Liver (tissue), 8 donors: ENCODE measurements at regions not wholly inside any gene's neighbourhood (a gene's known extent, or its start where the extent isn't known, plus 50 kb on each side); places are given as distances from the start of the nearest gene placed in this dataset.

Experiments used
- DNase-seq: peaks from one replicate; pipeline ENCODE4 v3.0.0-alpha.2; 2017; ENCODE audit warnings: low spot score
- H3K27ac ChIP-seq, 2 donors: one replicate each; pipeline ENCODE4 v1.7.0; 2013; ENCODE audit warnings: inconsistent platforms in 2 of 2, low read length in 2 of 2, control low read depth in 1 of 2, low read depth in 1 of 2, mild to moderate bottlenecking in 1 of 2
- H3K27me3 ChIP-seq, 4 donors: one replicate each; pipeline versions ENCODE4 v1.6.1 to v1.7.0; 2013; ENCODE audit warnings: low read length in 3 of 4, inconsistent platforms in 1 of 4, mild to moderate bottlenecking in 1 of 4, moderate library complexity in 1 of 4; ENCODE audit not compliant: control insufficient read depth in 4 of 4, insufficient read depth in 4 of 4
- H3K36me3 ChIP-seq, 4 donors: one replicate each; pipeline versions ENCODE4 v1.6.1 to v1.7.0; 2013; ENCODE audit warnings: low read length in 3 of 4, mild to moderate bottlenecking in 3 of 4, low read depth in 1 of 4, moderate library complexity in 1 of 4; ENCODE audit not compliant: control insufficient read depth in 4 of 4, insufficient read depth in 3 of 4
- H3K4me1 ChIP-seq, 4 donors: one replicate each; pipeline versions ENCODE4 v1.6.1 to v1.7.0; 2013; ENCODE audit warnings: low read length in 3 of 4, mild to moderate bottlenecking in 3 of 4, moderate library complexity in 1 of 4; ENCODE audit not compliant: control insufficient read depth in 4 of 4, insufficient read depth in 4 of 4
- H3K4me3 ChIP-seq, 3 donors: one replicate each; pipeline versions ENCODE4 v1.6.1 to v1.7.0; 2013; ENCODE audit warnings: low read length in 3 of 3, control low read depth in 1 of 3, low read depth in 1 of 3, mild to moderate bottlenecking in 1 of 3
- H3K9ac ChIP-seq, 2 donors: one replicate each; pipeline ENCODE4 v1.7.0; 2013; ENCODE audit warnings: low read length in 2 of 2, mild to moderate bottlenecking in 2 of 2, moderate library complexity in 2 of 2, control low read depth in 1 of 2, low read depth in 1 of 2
- H3K9me3 ChIP-seq, 4 donors: one replicate each; pipeline versions ENCODE4 v1.6.1 to v1.7.0; 2013; ENCODE audit warnings: low read length in 3 of 4; ENCODE audit not compliant: control insufficient read depth in 4 of 4
- EGR1 ChIP-seq, 2 donors: IDR thresholded peaks; 2 replicates each; pipeline ENCODE4 v1.6.1; 2016 to 2018; ENCODE audit warnings: antibody characterized with exemption in 2 of 2, low read depth in 2 of 2
- FOXA1 ChIP-seq: IDR thresholded peaks from 2 replicates; pipeline ENCODE4 v1.6.1; 2016; ENCODE audit warnings: antibody characterized with exemption
- FOXA2 ChIP-seq: IDR thresholded peaks from 2 replicates; pipeline ENCODE4 v1.6.1; 2016; ENCODE audit warnings: antibody characterized with exemption
- GABPA ChIP-seq, 2 donors: IDR thresholded peaks in 1 of 2; conservative IDR thresholded peaks in 1 of 2; 2 replicates each; pipeline ENCODE4 v1.6.1; 2016; ENCODE audit warnings: antibody characterized with exemption in 2 of 2, mild to moderate bottlenecking in 1 of 2, moderate library complexity in 1 of 2
- HNF4A ChIP-seq, 2 donors: conservative IDR thresholded peaks; 2 replicates each; pipeline ENCODE4 v1.6.1; 2016; ENCODE audit warnings: antibody characterized with exemption in 2 of 2, mild to moderate bottlenecking in 2 of 2
- HNF4G ChIP-seq: IDR thresholded peaks from 2 replicates; pipeline ENCODE4 v1.6.1; 2016; ENCODE audit warnings: antibody characterized with exemption
- JUND ChIP-seq, 2 donors: IDR thresholded peaks; 2 replicates each; pipeline ENCODE4 v1.6.1; 2016; ENCODE audit warnings: antibody characterized with exemption in 2 of 2
- NR2F2 ChIP-seq: IDR thresholded peaks from 2 replicates; pipeline ENCODE4 v1.6.1; 2016; ENCODE audit warnings: antibody characterized with exemption
- RAD21 ChIP-seq, 2 donors: IDR thresholded peaks; 2 replicates each; pipeline ENCODE4 v1.6.1; 2016; ENCODE audit warnings: antibody characterized with exemption in 2 of 2, mild to moderate bottlenecking in 2 of 2
- RXRA ChIP-seq, 2 donors: IDR thresholded peaks; 2 replicates each; pipeline ENCODE4 v1.6.1; 2017 to 2018; ENCODE audit warnings: antibody characterized with exemption in 2 of 2, mild to moderate bottlenecking in 1 of 2
- SP1 ChIP-seq: IDR thresholded peaks from 2 replicates; pipeline ENCODE4 v1.6.1; 2018; ENCODE audit warnings: antibody characterized with exemption, mild to moderate bottlenecking
- TAF1 ChIP-seq: conservative IDR thresholded peaks from 2 replicates; pipeline ENCODE4 v1.6.1; 2016; ENCODE audit warnings: antibody characterized with exemption, mild to moderate bottlenecking
- YY1 ChIP-seq: IDR thresholded peaks from 2 replicates; pipeline ENCODE4 v1.6.1; 2016; ENCODE audit warnings: antibody characterized with exemption, mild to moderate bottlenecking
- WGBS: extraction: QIAGEN DNeasy Blood & Tissue Kit; methylation state at CpG from one replicate; pipeline ENCODE4 v1.1.7; 2013; 5-methylcytosine and 5-hydroxymethylcytosine counted together
- TF ChIP-seq, protein P1 (sequence below): IDR thresholded peaks from 2 replicates; pipeline ENCODE4 v1.6.1; 2016; ENCODE audit warnings: antibody characterized with exemption
- TF ChIP-seq, protein P2 (sequence below): IDR thresholded peaks from 2 replicates; pipeline ENCODE4 v1.6.1; 2016; ENCODE audit warnings: antibody characterized with exemption, mild to moderate bottlenecking
- TF ChIP-seq, protein P3 (sequence below): fragments of 150-350 bp; IDR thresholded peaks from 2 replicates; pipeline ENCODE4 v1.5.1; 2017; ENCODE audit warnings: improper control_type of control experiment, low read depth, low read length; ENCODE audit not compliant: missing input control
- TF ChIP-seq, protein P4 (sequence below): IDR thresholded peaks from 2 replicates; pipeline ENCODE4 v1.6.1; 2016; ENCODE audit warnings: antibody characterized with exemption
- TF ChIP-seq, protein P5 (sequence below): IDR thresholded peaks from 2 replicates; pipeline ENCODE4 v1.6.1; 2016; ENCODE audit warnings: antibody characterized with exemption
- donor health status: healthy.
- donor health status: healthy.
- donor health status: healthy.
- donor health status: healthy.
- donor health status: healthy.

DNA sequence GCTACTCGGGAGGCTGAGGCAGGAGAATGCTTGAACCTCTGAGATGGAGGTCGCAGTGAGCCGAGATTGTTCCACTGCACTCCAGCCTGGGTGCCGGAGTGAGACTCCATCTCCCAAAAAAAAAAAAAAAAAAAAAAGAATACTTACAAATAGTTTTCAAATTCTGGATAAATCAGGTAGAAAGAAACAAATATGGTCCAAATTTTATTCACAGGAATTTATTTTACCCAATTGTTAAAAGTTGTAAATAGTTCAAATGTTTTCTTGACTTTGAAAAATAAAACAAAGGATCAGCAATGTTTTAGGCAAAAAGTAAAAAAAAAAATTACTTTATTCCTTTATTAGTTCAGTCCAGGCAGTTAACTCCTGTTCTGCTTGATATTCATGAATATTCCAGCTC lies 172.9 kb upstream of the NAMPT start:
- H3K9me3 ChIP-seq: no peaks in the 10 kb centered on the region
- WGBS: 95% methylated on average over 4 of the region's 4 CpGs
- no peak overlapping the region for H3K27ac ChIP-seq
- H3K4me1 ChIP-seq: peaks cover 8 to 19% (median 14%) of the 10 kb centered on the region in 4 donors
- no peak for DNase-seq
- H3K9ac ChIP-seq: no peak overlapping the region
- TF ChIP-seq HNF4A (conservative IDR thresholded peaks at IDR 0.05): no peak
- no peak overlapping the region for H3K4me3 ChIP-seq
- no peaks in the 10 kb centered on the region for H3K36me3 ChIP-seq
- no peaks in the 10 kb centered on the region for H3K27me3 ChIP-seq

DNA sequence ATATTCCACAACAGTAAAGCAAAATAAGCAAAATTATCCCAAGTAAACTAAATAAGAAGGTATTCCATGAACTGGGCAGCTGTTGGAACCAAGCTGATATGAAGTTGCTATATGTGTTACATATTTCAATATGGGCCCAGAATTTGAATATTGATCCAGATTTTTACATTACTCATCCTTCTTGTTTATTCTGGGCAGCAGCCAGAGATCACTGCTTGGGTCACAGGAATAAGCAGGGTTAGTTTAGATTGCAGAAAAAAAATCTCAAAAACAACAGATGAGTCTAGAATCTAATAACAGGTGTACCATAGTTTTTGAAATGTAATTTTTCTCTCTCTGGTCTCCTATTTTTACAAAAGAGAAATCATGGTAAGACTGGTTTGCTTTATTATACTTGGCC lies 171.5 kb upstream of the NAMPT start:
- Histone ChIP-seq H3K9me3 (no peaks in the 10 kb centered on the region), H3K27me3 (no peaks in the 10 kb centered on the region), H3K36me3 (no peaks in the 10 kb centered on the region), H3K27ac (peak overlapping the region; percentile 34 to 52), H3K9ac (no peak overlapping the region), H3K4me3 (no peak overlapping the region), H3K4me1 (peaks cover 6 to 18% (median 11%) of the 10 kb centered on the region in 4 donors)
- no peak for DNase-seq
- TF ChIP-seq, protein P1, sequence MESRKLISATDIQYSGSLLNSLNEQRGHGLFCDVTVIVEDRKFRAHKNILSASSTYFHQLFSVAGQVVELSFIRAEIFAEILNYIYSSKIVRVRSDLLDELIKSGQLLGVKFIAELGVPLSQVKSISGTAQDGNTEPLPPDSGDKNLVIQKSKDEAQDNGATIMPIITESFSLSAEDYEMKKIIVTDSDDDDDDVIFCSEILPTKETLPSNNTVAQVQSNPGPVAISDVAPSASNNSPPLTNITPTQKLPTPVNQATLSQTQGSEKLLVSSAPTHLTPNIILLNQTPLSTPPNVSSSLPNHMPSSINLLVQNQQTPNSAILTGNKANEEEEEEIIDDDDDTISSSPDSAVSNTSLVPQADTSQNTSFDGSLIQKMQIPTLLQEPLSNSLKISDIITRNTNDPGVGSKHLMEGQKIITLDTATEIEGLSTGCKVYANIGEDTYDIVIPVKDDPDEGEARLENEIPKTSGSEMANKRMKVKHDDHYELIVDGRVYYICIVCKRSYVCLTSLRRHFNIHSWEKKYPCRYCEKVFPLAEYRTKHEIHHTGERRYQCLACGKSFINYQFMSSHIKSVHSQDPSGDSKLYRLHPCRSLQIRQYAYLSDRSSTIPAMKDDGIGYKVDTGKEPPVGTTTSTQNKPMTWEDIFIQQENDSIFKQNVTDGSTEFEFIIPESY: peak; percentile 33
- no peak for TF ChIP-seq GABPA (IDR thresholded peaks at IDR 0.05 in 1 of 2, conservative IDR thresholded peaks at IDR 0.05 in 1 of 2)
- no peak for TF ChIP-seq TAF1
- peak; percentile 68 to 74 for TF ChIP-seq JUND (IDR thresholded peaks at IDR 0.05)
- peak; percentile 22 to 30 for TF ChIP-seq HNF4A (conservative IDR thresholded peaks at IDR 0.05)
- no peak for TF ChIP-seq EGR1 (IDR thresholded peaks at IDR 0.05; ENCODE audit: low read depth in 2 of 2)
- TF ChIP-seq YY1: peak; percentile 33
- peak; percentile 30 to 34 for TF ChIP-seq RAD21 (IDR thresholded peaks at IDR 0.05)
- TF ChIP-seq, protein P2, sequence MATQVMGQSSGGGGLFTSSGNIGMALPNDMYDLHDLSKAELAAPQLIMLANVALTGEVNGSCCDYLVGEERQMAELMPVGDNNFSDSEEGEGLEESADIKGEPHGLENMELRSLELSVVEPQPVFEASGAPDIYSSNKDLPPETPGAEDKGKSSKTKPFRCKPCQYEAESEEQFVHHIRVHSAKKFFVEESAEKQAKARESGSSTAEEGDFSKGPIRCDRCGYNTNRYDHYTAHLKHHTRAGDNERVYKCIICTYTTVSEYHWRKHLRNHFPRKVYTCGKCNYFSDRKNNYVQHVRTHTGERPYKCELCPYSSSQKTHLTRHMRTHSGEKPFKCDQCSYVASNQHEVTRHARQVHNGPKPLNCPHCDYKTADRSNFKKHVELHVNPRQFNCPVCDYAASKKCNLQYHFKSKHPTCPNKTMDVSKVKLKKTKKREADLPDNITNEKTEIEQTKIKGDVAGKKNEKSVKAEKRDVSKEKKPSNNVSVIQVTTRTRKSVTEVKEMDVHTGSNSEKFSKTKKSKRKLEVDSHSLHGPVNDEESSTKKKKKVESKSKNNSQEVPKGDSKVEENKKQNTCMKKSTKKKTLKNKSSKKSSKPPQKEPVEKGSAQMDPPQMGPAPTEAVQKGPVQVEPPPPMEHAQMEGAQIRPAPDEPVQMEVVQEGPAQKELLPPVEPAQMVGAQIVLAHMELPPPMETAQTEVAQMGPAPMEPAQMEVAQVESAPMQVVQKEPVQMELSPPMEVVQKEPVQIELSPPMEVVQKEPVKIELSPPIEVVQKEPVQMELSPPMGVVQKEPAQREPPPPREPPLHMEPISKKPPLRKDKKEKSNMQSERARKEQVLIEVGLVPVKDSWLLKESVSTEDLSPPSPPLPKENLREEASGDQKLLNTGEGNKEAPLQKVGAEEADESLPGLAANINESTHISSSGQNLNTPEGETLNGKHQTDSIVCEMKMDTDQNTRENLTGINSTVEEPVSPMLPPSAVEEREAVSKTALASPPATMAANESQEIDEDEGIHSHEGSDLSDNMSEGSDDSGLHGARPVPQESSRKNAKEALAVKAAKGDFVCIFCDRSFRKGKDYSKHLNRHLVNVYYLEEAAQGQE: no peak
- TF ChIP-seq, protein P3, sequence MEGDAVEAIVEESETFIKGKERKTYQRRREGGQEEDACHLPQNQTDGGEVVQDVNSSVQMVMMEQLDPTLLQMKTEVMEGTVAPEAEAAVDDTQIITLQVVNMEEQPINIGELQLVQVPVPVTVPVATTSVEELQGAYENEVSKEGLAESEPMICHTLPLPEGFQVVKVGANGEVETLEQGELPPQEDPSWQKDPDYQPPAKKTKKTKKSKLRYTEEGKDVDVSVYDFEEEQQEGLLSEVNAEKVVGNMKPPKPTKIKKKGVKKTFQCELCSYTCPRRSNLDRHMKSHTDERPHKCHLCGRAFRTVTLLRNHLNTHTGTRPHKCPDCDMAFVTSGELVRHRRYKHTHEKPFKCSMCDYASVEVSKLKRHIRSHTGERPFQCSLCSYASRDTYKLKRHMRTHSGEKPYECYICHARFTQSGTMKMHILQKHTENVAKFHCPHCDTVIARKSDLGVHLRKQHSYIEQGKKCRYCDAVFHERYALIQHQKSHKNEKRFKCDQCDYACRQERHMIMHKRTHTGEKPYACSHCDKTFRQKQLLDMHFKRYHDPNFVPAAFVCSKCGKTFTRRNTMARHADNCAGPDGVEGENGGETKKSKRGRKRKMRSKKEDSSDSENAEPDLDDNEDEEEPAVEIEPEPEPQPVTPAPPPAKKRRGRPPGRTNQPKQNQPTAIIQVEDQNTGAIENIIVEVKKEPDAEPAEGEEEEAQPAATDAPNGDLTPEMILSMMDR: no peak
- no peak for TF ChIP-seq SP1
- peak; percentile 14 to 52 for TF ChIP-seq RXRA (IDR thresholded peaks at IDR 0.05)
- TF ChIP-seq HNF4G: no peak
- TF ChIP-seq, protein P4, sequence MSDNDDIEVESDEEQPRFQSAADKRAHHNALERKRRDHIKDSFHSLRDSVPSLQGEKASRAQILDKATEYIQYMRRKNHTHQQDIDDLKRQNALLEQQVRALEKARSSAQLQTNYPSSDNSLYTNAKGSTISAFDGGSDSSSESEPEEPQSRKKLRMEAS: no peak
- TF ChIP-seq FOXA1: peak; percentile 88
- peak; percentile 91 for TF ChIP-seq FOXA2
- TF ChIP-seq, protein P5, sequence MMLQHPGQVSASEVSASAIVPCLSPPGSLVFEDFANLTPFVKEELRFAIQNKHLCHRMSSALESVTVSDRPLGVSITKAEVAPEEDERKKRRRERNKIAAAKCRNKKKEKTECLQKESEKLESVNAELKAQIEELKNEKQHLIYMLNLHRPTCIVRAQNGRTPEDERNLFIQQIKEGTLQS: peak; percentile 70
- TF ChIP-seq NR2F2: peak; percentile 65
